Transverse colon (tissue), 4 donors: ENCODE measurements at regions not wholly inside any gene's neighbourhood (a gene's known extent, or its start where the extent isn't known, plus 50 kb on each side); places are given as distances from the start of the nearest gene placed in this dataset.

Experiments
- DNase-seq: peaks from one replicate; pipeline ENCODE4 v3.0.0-alpha.2; 2019
- H3K27ac ChIP-seq, 4 donors: fragments of 200-600 bp; sonication (generic); 2 replicates each; pipeline ENCODE4 v1.5.1; 2016 to 2018; ENCODE audit warnings: inconsistent platforms in 4 of 4
- H3K27me3 ChIP-seq: fragments of 200-600 bp; sonication (generic); 2 replicates; pipeline ENCODE4 v1.5.1; 2017; ENCODE audit warnings: inconsistent platforms
- H3K36me3 ChIP-seq, 4 donors: fragments of 200-600 bp; sonication (generic); 2 replicates each; pipeline ENCODE4 v1.5.1; 2017 to 2019; ENCODE audit warnings: inconsistent platforms in 4 of 4
- H3K4me1 ChIP-seq, 4 donors: fragments of 200-600 bp; sonication (generic); 2 replicates each; pipeline ENCODE4 v1.5.1; 2017 to 2020; ENCODE audit warnings: inconsistent platforms in 4 of 4
- H3K4me3 ChIP-seq, 4 donors: fragments of 200-600 bp; sonication (generic); 1 replicate in 1 of 4; 2 replicates in 3 of 4; pipeline versions ENCODE4 v1.5.1 to v1.6.1; 2017 to 2019; ENCODE audit warnings: inconsistent platforms in 4 of 4
- H3K9me3 ChIP-seq, 2 donors: fragments of 200-600 bp; sonication (generic); 2 replicates each; pipeline ENCODE4 v1.5.1; 2017 to 2019; ENCODE audit warnings: inconsistent platforms in 2 of 2
- EP300 ChIP-seq: sonication (generic); formaldehyde crosslinking; IDR thresholded peaks from one replicate; pipeline ENCODE4 v1.6.1; 2017; ENCODE audit warnings: antibody characterized with exemption, low read depth
- POLR2A ChIP-seq: fragments of 450-650 bp; IDR thresholded peaks from one replicate; pipeline ENCODE4 v1.6.1; 2016; ENCODE audit warnings: antibody characterized with exemption, mild to moderate bottlenecking, moderate library complexity
- POLR2AphosphoS5 ChIP-seq, 3 donors: sonication (generic); formaldehyde crosslinking; IDR thresholded peaks; one replicate each; pipeline ENCODE4 v1.6.1; 2016; ENCODE audit warnings: antibody characterized with exemption in 3 of 3
- WGBS, 2 donors: methylation state at CpG; one replicate each; pipeline ENCODE4 v1.1.5; 2018; ENCODE audit warnings: low coverage in 1 of 2; 5-methylcytosine and 5-hydroxymethylcytosine counted together
- in situ Hi-C, 4 donors: fragments of 200-750 bp; cut with MboI; loops; one replicate each; pipeline versions ENCODE4 v1.15.0 to v1.15.1; 2017; ENCODE audit warnings: low sequenced_read_pairs in 3 of 4, low pct_ligation_motif_present in 1 of 4, low pct_unique_long_range_greater_than_20kb in 1 of 4
- intact Hi-C: fragments of 100-400 bp; cut with DNase I; formaldehyde crosslinking; loops from one replicate; pipeline ENCODE4 v1.15.1; 2023; ENCODE audit warnings: low total_unique reads
- TF ChIP-seq, protein P1 (sequence below), 5 experiments: fragments of 200-600 bp in 3 of 5; fragments of 450-650 bp in 2 of 5; sonication (generic) in 3 of 5; IDR thresholded peaks; 1 replicate in 2 of 5; 2 replicates in 3 of 5; pipeline ENCODE4 v1.5.1; 2016 to 2017; ENCODE audit warnings: antibody characterized with exemption in 5 of 5, inconsistent platforms in 3 of 5, mild to moderate bottlenecking in 2 of 5, moderate library complexity in 1 of 5

DNA sequence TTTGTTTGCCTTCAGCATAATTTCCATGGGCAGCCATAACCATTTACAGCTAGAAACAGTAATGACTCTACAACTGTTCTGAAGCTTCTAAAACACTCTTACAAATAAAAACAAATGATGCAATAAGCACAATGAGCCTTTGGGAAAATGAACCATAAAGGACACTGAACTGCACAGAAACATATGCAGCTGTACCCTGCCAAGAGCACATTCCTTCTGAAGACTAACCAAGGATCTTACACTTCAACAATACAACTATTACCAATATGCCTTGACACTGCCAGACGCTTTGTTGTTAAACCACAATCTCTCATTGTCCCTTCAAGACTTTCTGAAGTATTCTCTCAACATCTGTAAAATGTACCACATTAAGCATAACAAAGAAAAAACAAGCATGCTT is 104.2 kb upstream of the HMHB1 start:
- WGBS, 2 donors: 71 to 76% methylated on average over 1 of the region's 1 CpG

DNA sequence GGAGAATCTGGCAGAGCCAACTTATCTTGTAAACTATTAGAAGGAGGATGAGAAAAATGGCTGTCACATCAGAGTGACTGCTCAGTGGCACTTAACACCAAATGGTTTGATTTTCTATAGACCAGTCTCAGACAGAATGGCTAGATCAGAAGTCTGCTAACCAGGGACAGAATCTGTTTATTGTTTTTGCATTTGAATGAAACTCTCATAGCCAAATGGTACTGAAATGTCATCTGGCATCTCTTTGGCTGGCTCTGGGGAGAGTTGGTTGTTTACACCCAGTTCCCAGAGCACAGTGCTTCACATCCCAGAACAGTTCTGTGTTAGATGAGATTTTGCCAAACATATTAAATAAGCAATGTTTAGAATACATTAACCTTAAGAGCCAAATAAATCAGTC is 106.6 kb upstream of the HMHB1 start:
- Histone ChIP-seq H3K4me1 (no peaks in the 10 kb centered on the region), H3K36me3 (no peaks in the 10 kb centered on the region), H3K4me3 (no peak overlapping the region), H3K27ac (no peak overlapping the region), H3K27me3 (no peaks in the 10 kb centered on the region), H3K9me3 (no peaks in the 10 kb centered on the region)
- intact Hi-C loops: no loop called here
- no peak for TF ChIP-seq POLR2A
- no peak for TF ChIP-seq EP300
- TF ChIP-seq, protein P1, sequence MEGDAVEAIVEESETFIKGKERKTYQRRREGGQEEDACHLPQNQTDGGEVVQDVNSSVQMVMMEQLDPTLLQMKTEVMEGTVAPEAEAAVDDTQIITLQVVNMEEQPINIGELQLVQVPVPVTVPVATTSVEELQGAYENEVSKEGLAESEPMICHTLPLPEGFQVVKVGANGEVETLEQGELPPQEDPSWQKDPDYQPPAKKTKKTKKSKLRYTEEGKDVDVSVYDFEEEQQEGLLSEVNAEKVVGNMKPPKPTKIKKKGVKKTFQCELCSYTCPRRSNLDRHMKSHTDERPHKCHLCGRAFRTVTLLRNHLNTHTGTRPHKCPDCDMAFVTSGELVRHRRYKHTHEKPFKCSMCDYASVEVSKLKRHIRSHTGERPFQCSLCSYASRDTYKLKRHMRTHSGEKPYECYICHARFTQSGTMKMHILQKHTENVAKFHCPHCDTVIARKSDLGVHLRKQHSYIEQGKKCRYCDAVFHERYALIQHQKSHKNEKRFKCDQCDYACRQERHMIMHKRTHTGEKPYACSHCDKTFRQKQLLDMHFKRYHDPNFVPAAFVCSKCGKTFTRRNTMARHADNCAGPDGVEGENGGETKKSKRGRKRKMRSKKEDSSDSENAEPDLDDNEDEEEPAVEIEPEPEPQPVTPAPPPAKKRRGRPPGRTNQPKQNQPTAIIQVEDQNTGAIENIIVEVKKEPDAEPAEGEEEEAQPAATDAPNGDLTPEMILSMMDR (IDR thresholded peaks at IDR 0.05): no peak
- TF ChIP-seq POLR2AphosphoS5 (IDR thresholded peaks at IDR 0.05): no peak
- DNase-seq: no peak
- in situ Hi-C loops: no loop called here

More for the DNA sequence above, 104.2 kb upstream of the HMHB1 start:
- Histone ChIP-seq H3K27ac (no peak overlapping the region), H3K9me3 (no peaks in the 10 kb centered on the region), H3K4me1 (peaks cover 0 to 3% (median 0%) of the 10 kb centered on the region in 4 donors), H3K4me3 (no peak overlapping the region), H3K36me3 (no peaks in the 10 kb centered on the region), H3K27me3 (no peaks in the 10 kb centered on the region)
- no peak for DNase-seq
- intact Hi-C loops: no loop called here
- in situ Hi-C loops: no loop called here
- TF ChIP-seq POLR2AphosphoS5 (IDR thresholded peaks at IDR 0.05): no peak
- no peak for TF ChIP-seq POLR2A
- TF ChIP-seq, protein P1 (IDR thresholded peaks at IDR 0.05): no peak
- no peak for TF ChIP-seq EP300

DNA sequence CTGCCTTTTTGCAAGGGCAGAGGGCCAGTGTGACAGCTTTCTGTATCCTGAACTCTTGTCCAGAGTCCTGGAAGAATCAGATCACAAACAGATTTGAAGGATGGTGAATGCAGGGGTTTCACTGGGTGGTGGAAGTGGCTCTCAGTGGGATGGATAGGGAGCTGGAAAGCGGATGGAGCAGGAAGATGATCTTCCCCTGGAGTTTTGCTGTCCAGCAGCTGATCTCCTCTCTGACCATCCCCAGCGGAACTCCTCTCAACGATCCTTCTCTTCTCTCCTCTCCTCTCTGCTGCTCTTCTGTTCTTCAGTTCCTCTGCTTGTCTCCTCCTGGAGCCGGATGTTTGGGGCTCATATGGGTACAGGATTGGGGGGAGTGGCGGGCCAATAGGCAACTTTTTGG is 108.3 kb upstream of the HMHB1 start:
- Histone ChIP-seq H3K9me3 (no peaks in the 10 kb centered on the region), H3K4me1 (no peaks in the 10 kb centered on the region), H3K27me3 (no peaks in the 10 kb centered on the region), H3K36me3 (no peaks in the 10 kb centered on the region), H3K4me3 (no peak overlapping the region), H3K27ac (no peak overlapping the region)
- no peak for DNase-seq
- WGBS, 2 donors: 79 to 93% methylated on average over 4 to 5 of the region's 5 CpGs
- TF ChIP-seq, protein P1 (IDR thresholded peaks at IDR 0.05): no peak
- TF ChIP-seq POLR2A (no peak), POLR2AphosphoS5 (IDR thresholded peaks at IDR 0.05) (no peak), EP300 (no peak)
- intact Hi-C loops (no loop called here), in situ Hi-C loops (no loop called here)

DNA sequence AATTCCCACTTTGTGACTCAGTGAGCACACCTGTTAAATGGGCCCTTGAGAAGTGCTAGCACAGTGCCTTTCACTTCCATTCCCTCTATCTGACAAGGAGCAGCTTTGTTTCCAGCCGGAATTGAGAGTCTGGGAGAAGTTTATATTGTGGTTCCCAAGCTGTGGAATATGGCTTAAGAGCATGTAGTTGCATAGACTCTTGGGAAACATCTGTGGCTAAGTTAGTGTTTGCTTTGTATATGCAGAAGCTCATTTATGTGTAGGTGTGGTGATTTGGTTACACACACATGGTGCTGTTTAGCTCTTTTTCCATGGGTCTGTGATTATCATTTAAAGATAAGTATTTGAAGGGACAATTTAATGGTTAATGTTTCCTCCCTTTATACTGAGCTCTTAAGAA is 110.5 kb upstream of the HMHB1 start:
- TF ChIP-seq, protein P1 (IDR thresholded peaks at IDR 0.05): no peak
- TF ChIP-seq POLR2A (no peak), EP300 (no peak), POLR2AphosphoS5 (IDR thresholded peaks at IDR 0.05) (no peak)
- intact Hi-C loops: no loop called here
- Histone ChIP-seq H3K27ac (no peak overlapping the region), H3K27me3 (no peaks in the 10 kb centered on the region), H3K4me1 (no peaks in the 10 kb centered on the region), H3K9me3 (no peaks in the 10 kb centered on the region), H3K4me3 (no peak overlapping the region), H3K36me3 (no peaks in the 10 kb centered on the region)
- DNase-seq: no peak
- WGBS, 2 donors: 69% methylated on average over 1 of the region's 1 CpG; no CpG with 5 or more reads in 1 of the 2 donors
- in situ Hi-C loops: no loop called here
